Cardiac muscle cell (in vitro differentiated cells and primary cell): ENCODE measurements at regions not wholly inside any gene's neighbourhood (a gene's known extent, or its start where the extent isn't known, plus 50 kb on each side); places are given as distances from the start of the nearest gene placed in this dataset.
A peak's percentile ranks its signal among the peaks of the same experiment; 100 is the strongest.

Experiments used
- DNase-seq, 2 donors: peaks; one replicate each; pipeline versions ENCODE4 v3.0.0 to v3.0.0-alpha.2; 2010 to 2017; ENCODE audit warnings: low read depth in 1 of 2, low spot score in 1 of 2
- H3K27ac ChIP-seq: fragments of 200-600 bp; sonication (generic); 2 replicates; pipeline ENCODE4 v1.5.1; 2016
- H3K27me3 ChIP-seq: fragments of 200-600 bp; sonication (generic); 2 replicates; pipeline ENCODE4 v1.6.0; 2016; ENCODE audit warnings: control low read depth
- H3K36me3 ChIP-seq: fragments of 200-600 bp; sonication (generic); 2 replicates; pipeline ENCODE4 v1.5.1; 2016; ENCODE audit warnings: control low read depth
- H3K4me1 ChIP-seq: fragments of 200-600 bp; sonication (generic); 2 replicates; pipeline ENCODE4 v1.8.1; 2017; ENCODE audit warnings: low read depth, mild to moderate bottlenecking, mixed run types
- H3K4me3 ChIP-seq: fragments of 200-600 bp; sonication (generic); 2 replicates; pipeline ENCODE4 v1.5.1; 2016; ENCODE audit warnings: mild to moderate bottlenecking
- H3K9me3 ChIP-seq: fragments of 200-600 bp; sonication (generic); 2 replicates; pipeline ENCODE4 v1.5.1; 2017; ENCODE audit warnings: low read depth, mild to moderate bottlenecking, control low read depth
- TF ChIP-seq, protein P1 (sequence below): IDR thresholded peaks from 2 replicates; pipeline ENCODE4 v1.5.1; 2012; ENCODE audit warnings: low read depth, mild to moderate bottlenecking, low read length

- Histone ChIP-seq H3K27me3 (no peaks in the 10 kb centered on the region), H3K27ac (no peak overlapping the region)
Observed at GRCh38 chr6:99019381-99019780, 71.6 kb upstream of the FBXL4 start.

GRCh38 chr6:99017150-99017549, 69.4 kb upstream of the FBXL4 start:
- TF ChIP-seq, protein P1, sequence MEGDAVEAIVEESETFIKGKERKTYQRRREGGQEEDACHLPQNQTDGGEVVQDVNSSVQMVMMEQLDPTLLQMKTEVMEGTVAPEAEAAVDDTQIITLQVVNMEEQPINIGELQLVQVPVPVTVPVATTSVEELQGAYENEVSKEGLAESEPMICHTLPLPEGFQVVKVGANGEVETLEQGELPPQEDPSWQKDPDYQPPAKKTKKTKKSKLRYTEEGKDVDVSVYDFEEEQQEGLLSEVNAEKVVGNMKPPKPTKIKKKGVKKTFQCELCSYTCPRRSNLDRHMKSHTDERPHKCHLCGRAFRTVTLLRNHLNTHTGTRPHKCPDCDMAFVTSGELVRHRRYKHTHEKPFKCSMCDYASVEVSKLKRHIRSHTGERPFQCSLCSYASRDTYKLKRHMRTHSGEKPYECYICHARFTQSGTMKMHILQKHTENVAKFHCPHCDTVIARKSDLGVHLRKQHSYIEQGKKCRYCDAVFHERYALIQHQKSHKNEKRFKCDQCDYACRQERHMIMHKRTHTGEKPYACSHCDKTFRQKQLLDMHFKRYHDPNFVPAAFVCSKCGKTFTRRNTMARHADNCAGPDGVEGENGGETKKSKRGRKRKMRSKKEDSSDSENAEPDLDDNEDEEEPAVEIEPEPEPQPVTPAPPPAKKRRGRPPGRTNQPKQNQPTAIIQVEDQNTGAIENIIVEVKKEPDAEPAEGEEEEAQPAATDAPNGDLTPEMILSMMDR, result no peak
- Histone ChIP-seq H3K4me3 (no peak overlapping the region), H3K9me3 (no peaks in the 10 kb centered on the region), H3K27ac (no peak overlapping the region), H3K27me3 (no peaks in the 10 kb centered on the region), H3K4me1 (no peaks in the 10 kb centered on the region), H3K36me3 (no peaks in the 10 kb centered on the region)
- DNase-seq, result no peak

More at GRCh38 chr6:99019381-99019780, 71.6 kb upstream of the FBXL4 start:
- H3K4me3 ChIP-seq, result no peak overlapping the region
- no peak for DNase-seq
- no peaks in the 10 kb centered on the region for H3K4me1 ChIP-seq
- TF ChIP-seq, protein P1, result no peak
- H3K9me3 ChIP-seq, result no peaks in the 10 kb centered on the region
- H3K36me3 ChIP-seq, result no peaks in the 10 kb centered on the region

DNA sequence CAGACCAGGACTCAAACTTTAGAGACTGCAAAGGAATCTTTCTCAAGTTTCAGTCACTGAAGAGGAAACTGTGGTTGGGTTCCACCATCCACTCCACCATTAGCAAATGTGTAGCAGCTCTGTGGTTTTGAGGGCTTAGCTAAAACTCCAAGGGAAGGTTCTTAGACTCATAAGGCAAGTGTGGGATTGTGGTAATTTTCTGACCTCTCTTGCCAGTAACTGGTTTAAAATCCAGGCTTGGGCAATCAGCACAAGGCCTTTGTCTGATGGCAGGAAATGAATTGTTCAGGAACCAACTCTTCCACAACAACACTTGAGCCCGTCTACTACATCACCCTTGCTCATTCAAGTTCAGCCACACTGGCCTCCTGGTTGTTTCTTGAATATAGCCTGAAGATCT, 68.6 kb upstream of the FBXL4 start:
- H3K36me3 ChIP-seq, result no peaks in the 10 kb centered on the region
- H3K4me3 ChIP-seq, result no peak overlapping the region
- H3K4me1 ChIP-seq, result no peaks in the 10 kb centered on the region
- DNase-seq, result no peak
- no peaks in the 10 kb centered on the region for H3K9me3 ChIP-seq
- H3K27me3 ChIP-seq, result no peaks in the 10 kb centered on the region
- TF ChIP-seq, protein P1, result no peak
- no peak overlapping the region for H3K27ac ChIP-seq

GRCh38 chr6:99014061-99014460, 66.3 kb upstream of the FBXL4 start:
- Histone ChIP-seq H3K36me3 (no peaks in the 10 kb centered on the region), H3K27ac (no peak overlapping the region), H3K4me3 (no peak overlapping the region), H3K27me3 (no peaks in the 10 kb centered on the region), H3K9me3 (no peaks in the 10 kb centered on the region), H3K4me1 (no peaks in the 10 kb centered on the region)
- TF ChIP-seq, protein P1, result no peak
- DNase-seq, result no peak

- TF ChIP-seq, protein P1, result no peak
- DNase-seq, result no peak
- no peaks in the 10 kb centered on the region for H3K9me3 ChIP-seq
- no peak overlapping the region for H3K4me3 ChIP-seq
- H3K4me1 ChIP-seq, result no peaks in the 10 kb centered on the region
- no peak overlapping the region for H3K27ac ChIP-seq
- no peaks in the 10 kb centered on the region for H3K27me3 ChIP-seq
- H3K36me3 ChIP-seq, result no peaks in the 10 kb centered on the region
Observed at GRCh38 chr6:99013661-99014060, 65.9 kb upstream of the FBXL4 start.

DNA sequence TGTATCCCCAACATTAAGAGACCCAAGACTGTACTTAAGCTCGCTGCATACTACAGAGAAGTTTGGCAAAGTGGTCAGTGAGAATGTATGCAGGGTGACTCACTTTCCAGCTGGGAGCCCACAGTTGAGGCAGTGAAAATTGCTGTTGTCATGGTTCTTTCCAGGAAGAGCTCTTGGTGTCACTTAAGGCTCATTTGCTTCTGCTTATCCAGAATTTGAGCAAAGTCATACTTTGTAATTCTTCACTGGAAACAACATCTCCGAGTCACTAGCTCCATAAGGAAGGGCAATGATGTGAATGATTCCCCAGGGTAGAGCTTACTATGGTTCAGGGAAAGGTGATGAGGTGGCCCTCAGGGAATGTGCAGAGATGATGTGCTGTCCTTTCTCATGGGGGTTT, 65.4 kb upstream of the FBXL4 start:
- Histone ChIP-seq H3K36me3 (no peaks in the 10 kb centered on the region), H3K27ac (no peak overlapping the region), H3K27me3 (no peaks in the 10 kb centered on the region), H3K4me1 (no peaks in the 10 kb centered on the region), H3K9me3 (no peaks in the 10 kb centered on the region), H3K4me3 (no peak overlapping the region)
- TF ChIP-seq, protein P1, result no peak
- DNase-seq, result peak in 1 of 2 donors; percentile 23
